ENCODE measurements at regions not wholly inside any gene's neighbourhood (a gene's known extent, or its start where the extent isn't known, plus 50 kb on each side); places are given as distances from the start of the nearest gene placed in this dataset.

- peaks cover 7% of the 10 kb centered on the region; the same call in 1 of the 2 replicates for H3K4me1 ChIP-seq (ENCODE audit: control insufficient read depth, insufficient read depth, low read length)
- no peaks in the 10 kb centered on the region for H3K36me3 ChIP-seq (ENCODE audit: control insufficient read depth, insufficient read depth, low read length)
- H3K9ac ChIP-seq (ENCODE audit: low read depth, low read length) = no peak overlapping the region
- no peak overlapping the region for H3K27ac ChIP-seq (ENCODE audit: low read depth, low read length)
- H3K27me3 ChIP-seq (ENCODE audit: control insufficient read depth, insufficient read depth, low read length) = no peaks in the 10 kb centered on the region
- H3K4me3 ChIP-seq (ENCODE audit: low read depth, low read length) = no peak overlapping the region
- no peaks in the 10 kb centered on the region for H3K9me3 ChIP-seq (ENCODE audit: control insufficient read depth, insufficient read depth, low read length)
These were observed 152.1 kb upstream of the THRB start for GRCh38 chr3:24646790-24647189.

- Histone ChIP-seq H3K4me1 (ENCODE audit: control insufficient read depth, insufficient read depth, low read length) (no peaks in the 10 kb centered on the region), H3K9ac (ENCODE audit: low read depth, low read length) (no peak overlapping the region), H3K36me3 (ENCODE audit: control insufficient read depth, insufficient read depth, low read length) (no peaks in the 10 kb centered on the region), H3K9me3 (ENCODE audit: control insufficient read depth, insufficient read depth, low read length) (no peaks in the 10 kb centered on the region), H3K27ac (ENCODE audit: low read depth, low read length) (no peak overlapping the region), H3K27me3 (ENCODE audit: control insufficient read depth, insufficient read depth, low read length) (no peaks in the 10 kb centered on the region), H3K4me3 (ENCODE audit: low read depth, low read length) (no peak overlapping the region)
These were observed 153.4 kb upstream of the THRB start for GRCh38 chr3:24648063-24648462.

DNA sequence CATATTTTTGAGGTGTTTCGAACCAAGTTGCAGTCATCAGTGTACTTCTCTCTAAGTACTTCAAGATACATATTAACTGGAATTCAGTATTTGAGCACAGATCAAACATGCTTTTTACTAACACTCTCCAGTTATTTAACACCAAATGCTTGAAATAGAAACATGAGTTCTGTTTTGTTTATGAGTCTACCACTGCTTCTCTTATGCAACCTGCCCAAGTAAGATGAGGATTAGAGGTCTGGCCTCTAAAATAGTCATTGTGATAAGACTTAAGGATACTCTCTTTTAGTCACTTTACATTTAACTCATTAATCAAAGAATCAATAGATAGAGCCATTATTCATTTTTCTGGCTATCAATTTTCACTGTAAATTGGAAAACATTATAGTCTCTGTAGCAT lies 156.2 kb upstream of the THRB start:
- no peaks in the 10 kb centered on the region for H3K9me3 ChIP-seq (ENCODE audit: control insufficient read depth, insufficient read depth, low read length)
- H3K27ac ChIP-seq (ENCODE audit: low read depth, low read length) = no peak overlapping the region
- no peaks in the 10 kb centered on the region for H3K4me1 ChIP-seq (ENCODE audit: control insufficient read depth, insufficient read depth, low read length)
- no peaks in the 10 kb centered on the region for H3K36me3 ChIP-seq (ENCODE audit: control insufficient read depth, insufficient read depth, low read length)
- no peak overlapping the region for H3K4me3 ChIP-seq (ENCODE audit: low read depth, low read length)
- no peaks in the 10 kb centered on the region for H3K27me3 ChIP-seq (ENCODE audit: control insufficient read depth, insufficient read depth, low read length)
- H3K9ac ChIP-seq (ENCODE audit: low read depth, low read length) = no peak overlapping the region

DNA sequence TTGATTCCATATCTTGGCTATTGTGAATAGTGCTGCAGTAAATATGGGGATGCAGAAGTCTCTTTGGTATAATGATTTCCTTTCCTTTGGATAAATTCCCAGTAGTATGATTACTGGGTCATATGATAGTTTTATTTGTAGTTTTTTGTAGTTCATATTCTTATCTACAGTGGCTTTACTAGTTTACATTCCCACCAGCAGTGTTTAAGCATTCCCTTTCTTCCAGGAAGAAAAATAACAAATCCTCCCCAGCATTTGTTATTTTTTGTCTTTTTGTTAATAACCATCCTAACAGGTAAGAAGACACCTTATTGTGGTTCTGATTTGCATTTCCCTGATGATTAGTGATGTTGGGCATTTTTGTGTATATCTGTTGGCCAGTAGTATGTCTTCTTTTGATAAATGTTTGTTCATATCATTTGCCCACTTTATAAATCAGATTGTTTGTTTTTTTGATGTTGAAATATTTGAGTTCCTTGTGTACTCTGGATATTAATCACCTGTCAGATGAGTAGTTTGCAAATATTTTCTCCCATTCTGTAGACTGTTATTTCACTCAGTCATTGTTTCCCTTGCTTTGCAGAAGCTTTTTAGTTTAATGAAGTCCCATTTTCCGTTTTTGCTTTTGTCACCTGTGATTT lies 163.3 kb upstream of the THRB start:
- H3K27ac ChIP-seq (ENCODE audit: low read depth, low read length) = no peak overlapping the region
- no peaks in the 10 kb centered on the region for H3K9me3 ChIP-seq (ENCODE audit: control insufficient read depth, insufficient read depth, low read length)

GRCh38 chr3:24661175-24661584 lies 166.5 kb upstream of the THRB start:
- Histone ChIP-seq H3K9me3 (ENCODE audit: control insufficient read depth, insufficient read depth, low read length) (no peaks in the 10 kb centered on the region), H3K27ac (ENCODE audit: low read depth, low read length) (no peak overlapping the region), H3K4me1 (ENCODE audit: control insufficient read depth, insufficient read depth, low read length) (no peaks in the 10 kb centered on the region), H3K4me3 (ENCODE audit: low read depth, low read length) (no peak overlapping the region), H3K27me3 (ENCODE audit: control insufficient read depth, insufficient read depth, low read length) (no peaks in the 10 kb centered on the region), H3K9ac (ENCODE audit: low read depth, low read length) (no peak overlapping the region), H3K36me3 (ENCODE audit: control insufficient read depth, insufficient read depth, low read length) (no peaks in the 10 kb centered on the region)

More for the DNA sequence above, 163.3 kb upstream of the THRB start:
- no peak overlapping the region for H3K9ac ChIP-seq (ENCODE audit: low read depth, low read length)
- H3K36me3 ChIP-seq (ENCODE audit: control insufficient read depth, insufficient read depth, low read length) = no peaks in the 10 kb centered on the region
- no peaks in the 10 kb centered on the region for H3K4me1 ChIP-seq (ENCODE audit: control insufficient read depth, insufficient read depth, low read length)
- no peak overlapping the region for H3K4me3 ChIP-seq (ENCODE audit: low read depth, low read length)
- no peaks in the 10 kb centered on the region for H3K27me3 ChIP-seq (ENCODE audit: control insufficient read depth, insufficient read depth, low read length)

DNA sequence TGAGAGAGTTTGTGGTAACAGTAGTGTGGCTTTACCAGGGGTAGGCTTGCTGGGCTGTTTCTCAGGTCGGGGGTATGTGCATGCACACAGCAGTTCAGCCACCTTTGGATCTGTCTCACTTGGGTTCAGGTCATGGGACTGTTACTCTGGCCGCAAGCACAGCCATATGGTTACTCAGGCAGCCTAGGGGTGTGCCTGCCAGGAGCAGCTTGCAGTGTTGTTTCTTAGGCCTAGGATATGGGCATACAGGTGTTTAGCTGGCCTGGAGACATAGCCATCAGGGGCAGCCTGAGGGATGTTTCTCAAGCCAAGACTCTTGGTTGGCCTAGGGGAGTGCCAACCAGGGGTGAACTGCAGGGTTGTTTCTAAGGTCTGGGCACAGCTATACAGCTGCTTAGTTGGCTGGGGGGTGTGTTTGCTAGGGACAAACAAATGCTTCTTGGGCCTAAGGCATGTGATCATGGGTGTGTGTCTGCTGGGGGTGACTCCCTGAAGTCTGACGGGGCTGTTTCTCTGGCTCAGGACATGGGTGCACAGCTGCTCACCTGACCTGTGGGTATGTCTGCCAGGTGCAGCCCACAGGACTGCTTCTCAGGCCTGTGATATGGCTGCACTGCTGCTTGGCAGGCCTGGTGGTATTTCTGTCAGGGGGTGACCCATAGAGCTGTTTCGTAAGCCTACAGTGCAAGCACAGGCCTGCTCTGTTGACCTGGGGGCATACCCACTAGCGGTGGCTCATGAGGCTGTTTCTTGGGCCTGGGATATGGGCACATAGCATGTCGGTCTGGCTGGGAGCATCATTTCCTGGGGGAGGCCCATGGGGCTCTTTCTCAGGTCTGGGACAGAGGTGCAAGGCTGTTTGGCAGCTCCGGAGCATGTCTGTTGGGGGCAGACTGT lies 168.0 kb upstream of the THRB start:
- Histone ChIP-seq H3K4me3 (ENCODE audit: low read depth, low read length) (no peak overlapping the region), H3K4me1 (ENCODE audit: control insufficient read depth, insufficient read depth, low read length) (no peaks in the 10 kb centered on the region), H3K9me3 (ENCODE audit: control insufficient read depth, insufficient read depth, low read length) (no peaks in the 10 kb centered on the region), H3K27me3 (ENCODE audit: control insufficient read depth, insufficient read depth, low read length) (no peaks in the 10 kb centered on the region), H3K36me3 (ENCODE audit: control insufficient read depth, insufficient read depth, low read length) (no peaks in the 10 kb centered on the region), H3K27ac (ENCODE audit: low read depth, low read length) (no peak overlapping the region), H3K9ac (ENCODE audit: low read depth, low read length) (no peak overlapping the region)

DNA sequence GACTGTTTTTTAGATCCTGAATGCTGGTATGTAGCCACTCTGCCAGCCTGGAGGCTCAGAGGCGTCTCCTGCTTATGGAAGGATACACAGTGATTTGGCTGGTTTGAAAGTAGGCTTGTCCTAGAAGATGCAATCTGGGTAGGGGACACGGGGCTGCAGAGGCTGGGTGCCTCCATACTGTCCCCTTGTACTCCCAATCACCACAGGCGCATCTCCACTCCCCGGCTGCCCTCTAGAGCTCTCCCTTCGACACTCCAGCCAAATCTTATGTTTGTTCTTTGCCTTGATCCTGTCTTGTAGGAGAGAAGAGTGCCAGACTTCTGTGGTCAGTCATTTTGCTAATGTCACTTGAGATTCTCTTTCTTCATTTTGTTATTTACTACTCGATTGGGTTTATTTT lies 168.8 kb upstream of the THRB start:
- Histone ChIP-seq H3K27me3 (ENCODE audit: control insufficient read depth, insufficient read depth, low read length) (no peaks in the 10 kb centered on the region), H3K36me3 (ENCODE audit: control insufficient read depth, insufficient read depth, low read length) (no peaks in the 10 kb centered on the region), H3K9me3 (ENCODE audit: control insufficient read depth, insufficient read depth, low read length) (no peaks in the 10 kb centered on the region), H3K27ac (ENCODE audit: low read depth, low read length) (no peak overlapping the region), H3K9ac (ENCODE audit: low read depth, low read length) (no peak overlapping the region), H3K4me3 (ENCODE audit: low read depth, low read length) (no peak overlapping the region), H3K4me1 (ENCODE audit: control insufficient read depth, insufficient read depth, low read length) (no peaks in the 10 kb centered on the region)

- no peaks in the 10 kb centered on the region for H3K36me3 ChIP-seq (ENCODE audit: control insufficient read depth, insufficient read depth, low read length)
- no peak overlapping the region for H3K4me3 ChIP-seq (ENCODE audit: low read depth, low read length)
- no peak overlapping the region for H3K27ac ChIP-seq (ENCODE audit: low read depth, low read length)
- no peak overlapping the region for H3K9ac ChIP-seq (ENCODE audit: low read depth, low read length)
- no peaks in the 10 kb centered on the region for H3K27me3 ChIP-seq (ENCODE audit: control insufficient read depth, insufficient read depth, low read length)
- no peaks in the 10 kb centered on the region for H3K4me1 ChIP-seq (ENCODE audit: control insufficient read depth, insufficient read depth, low read length)
- H3K9me3 ChIP-seq (ENCODE audit: control insufficient read depth, insufficient read depth, low read length) = no peaks in the 10 kb centered on the region
These were observed 173.4 kb upstream of the THRB start for GRCh38 chr3:24668039-24668438.

DNA sequence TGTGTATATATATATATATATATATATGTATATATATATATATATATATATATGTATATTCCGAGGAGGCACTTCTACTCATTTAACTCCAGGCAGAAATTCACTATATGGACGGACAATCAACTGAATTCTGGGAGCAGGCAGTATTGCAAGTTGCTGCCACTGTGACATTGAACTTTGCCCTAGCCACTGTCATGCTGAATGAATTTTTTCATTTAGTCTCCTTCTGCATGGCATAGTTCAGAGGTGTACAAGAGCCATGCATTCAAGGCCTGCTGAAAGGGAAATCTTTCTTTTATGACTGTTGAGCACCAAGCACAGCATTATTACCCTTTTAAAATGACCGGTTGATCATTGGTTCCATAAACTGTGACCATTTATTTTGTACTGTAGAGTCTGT lies 176.2 kb upstream of the THRB start:
- Histone ChIP-seq H3K27me3 (ENCODE audit: control insufficient read depth, insufficient read depth, low read length) (no peaks in the 10 kb centered on the region), H3K36me3 (ENCODE audit: control insufficient read depth, insufficient read depth, low read length) (no peaks in the 10 kb centered on the region), H3K4me3 (ENCODE audit: low read depth, low read length) (no peak overlapping the region), H3K4me1 (ENCODE audit: control insufficient read depth, insufficient read depth, low read length) (no peaks in the 10 kb centered on the region), H3K27ac (ENCODE audit: low read depth, low read length) (no peak overlapping the region), H3K9me3 (ENCODE audit: control insufficient read depth, insufficient read depth, low read length) (no peaks in the 10 kb centered on the region), H3K9ac (ENCODE audit: low read depth, low read length) (no peak overlapping the region)

DNA sequence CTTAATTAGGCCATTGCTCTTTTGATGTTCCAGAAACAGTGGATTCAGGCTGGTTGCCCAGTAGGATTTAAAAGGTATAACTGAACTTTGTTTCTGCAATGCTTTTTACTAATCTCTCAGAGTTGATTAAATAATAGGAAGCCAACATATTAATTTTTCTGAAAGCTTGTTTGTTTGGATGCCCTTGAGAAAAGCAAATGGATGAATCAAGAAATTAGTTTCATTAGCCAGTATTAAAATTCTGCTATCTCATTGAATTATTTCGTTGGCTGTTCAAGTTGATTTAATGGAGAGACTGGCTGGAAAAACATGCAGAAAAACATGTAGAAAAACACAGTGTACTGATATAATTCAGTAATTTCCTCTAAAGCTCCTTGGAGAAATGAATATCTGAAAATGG lies 178.9 kb upstream of the THRB start:
- H3K4me1 ChIP-seq (ENCODE audit: control insufficient read depth, insufficient read depth, low read length) = no peaks in the 10 kb centered on the region
- H3K27me3 ChIP-seq (ENCODE audit: control insufficient read depth, insufficient read depth, low read length) = no peaks in the 10 kb centered on the region
- H3K4me3 ChIP-seq (ENCODE audit: low read depth, low read length) = no peak overlapping the region
- H3K27ac ChIP-seq (ENCODE audit: low read depth, low read length) = no peak overlapping the region
- H3K36me3 ChIP-seq (ENCODE audit: control insufficient read depth, insufficient read depth, low read length) = no peaks in the 10 kb centered on the region
- H3K9me3 ChIP-seq (ENCODE audit: control insufficient read depth, insufficient read depth, low read length) = no peaks in the 10 kb centered on the region
- no peak overlapping the region for H3K9ac ChIP-seq (ENCODE audit: low read depth, low read length)

- H3K36me3 ChIP-seq (ENCODE audit: control insufficient read depth, insufficient read depth, low read length) = no peaks in the 10 kb centered on the region
- no peak overlapping the region for H3K4me3 ChIP-seq (ENCODE audit: low read depth, low read length)
- no peak overlapping the region for H3K27ac ChIP-seq (ENCODE audit: low read depth, low read length)
- no peaks in the 10 kb centered on the region for H3K9me3 ChIP-seq (ENCODE audit: control insufficient read depth, insufficient read depth, low read length)
- no peak overlapping the region for H3K9ac ChIP-seq (ENCODE audit: low read depth, low read length)
- H3K4me1 ChIP-seq (ENCODE audit: control insufficient read depth, insufficient read depth, low read length) = no peaks in the 10 kb centered on the region
- no peaks in the 10 kb centered on the region for H3K27me3 ChIP-seq (ENCODE audit: control insufficient read depth, insufficient read depth, low read length)
These were observed 179.6 kb upstream of the THRB start for GRCh38 chr3:24674261-24674660.
